ENCODE measurements at regions not wholly inside any gene's neighbourhood (a gene's known extent, or its start where the extent isn't known, plus 50 kb on each side); places are given as distances from the start of the nearest gene placed in this dataset.

GRCh38 chr4:115866364-115866896 is 753.0 kb upstream of the NDST4 start:
- TF ChIP-seq CTCF (IDR thresholded peaks at IDR 0.05) = no peak
- TF ChIP-seq POLR2A (IDR thresholded peaks at IDR 0.05; ENCODE audit: low read depth) = no peak
- no peak for TF ChIP-seq EP300 (IDR thresholded peaks at IDR 0.05)
- TF ChIP-seq POLR2AphosphoS5 (IDR thresholded peaks at IDR 0.05) = no peak

All from esophagus muscularis mucosa (tissue), 4 donors.